ENCODE measurements at regions not wholly inside any gene's neighbourhood (a gene's known extent, or its start where the extent isn't known, plus 50 kb on each side); places are given as distances from the start of the nearest gene placed in this dataset.

DNA sequence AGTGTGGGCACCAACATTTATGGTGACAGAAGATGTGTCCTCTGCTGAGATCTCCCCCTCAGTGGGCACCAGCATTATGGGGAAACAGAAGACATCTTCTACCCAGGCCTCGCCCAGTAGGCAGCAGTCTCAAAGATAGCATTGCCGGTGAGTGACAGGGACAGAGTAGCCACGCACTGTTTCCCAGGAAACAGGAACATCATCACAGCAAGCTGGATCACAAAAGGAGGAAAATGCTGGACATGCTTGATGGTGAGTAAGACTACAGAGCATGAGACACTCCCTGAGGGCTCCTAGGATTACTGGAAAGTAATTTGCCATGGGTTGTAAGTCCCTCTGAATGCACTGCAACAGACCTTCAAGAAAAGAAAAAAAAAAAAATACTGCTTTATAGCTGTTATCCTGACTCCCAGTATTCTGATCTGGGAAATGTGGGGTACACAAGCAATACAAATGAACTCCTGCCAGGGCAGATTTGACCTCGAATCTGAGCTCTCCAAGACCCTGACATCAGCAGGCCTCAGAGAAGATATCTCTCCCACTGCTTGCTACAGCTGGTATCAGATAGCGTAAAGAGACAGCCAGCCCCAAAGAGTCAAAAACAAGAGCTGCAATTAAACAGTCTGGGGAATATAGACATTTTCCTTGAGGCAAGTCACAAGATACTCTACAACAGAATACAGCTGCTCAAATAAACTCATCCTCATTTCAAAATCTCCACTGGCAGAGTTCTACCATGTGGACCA is 180.4 kb downstream of the RBM26 start:
- TF ChIP-seq CTCF (IDR thresholded peaks at IDR 0.05; ENCODE audit: low read length), result no peak
- no peak for TF ChIP-seq EZH2 (IDR thresholded peaks at IDR 0.05; ENCODE audit: borderline replicate concordance, low read length)
